ENCODE measurements at regions not wholly inside any gene's neighbourhood (a gene's known extent, or its start where the extent isn't known, plus 50 kb on each side); places are given as distances from the start of the nearest gene placed in this dataset.

GRCh38 chr10:111801841-111802240 lies 381.7 kb downstream of the GPAM start:
- CTCF ChIA-PET = no interaction called here
- DNase-seq (ENCODE audit: low spot score) (no peak), ATAC-seq (peak; percentile 62; the same call in 1 of the 2 replicates)
- Mint-ChIP-seq H3K9me3 (peaks cover 18% of the 10 kb centered on the region), H3K27ac (no peak overlapping the region), H3K27me3 (ENCODE audit: low read depth) (no peaks in the 10 kb centered on the region), H3K36me3 (no peaks in the 10 kb centered on the region; the same call in 1 of the 2 replicates), H3K4me1 (no peaks in the 10 kb centered on the region), H3K4me3 (no peak overlapping the region)
- POLR2A ChIA-PET = interaction anchor here (1.0 kb wide), 1 partner anchor 35 kb away, joined by 3 read pairs; no protein-coding TSS in a partner anchor
- TF ChIP-seq TEAD1 (CRISPR knock-in tag; IDR thresholded peaks at IDR 0.05) (no peak), NR1H2 (CRISPR knock-in tag; IDR thresholded peaks at IDR 0.05) (no peak), AR (CRISPR knock-in tag; IDR thresholded peaks at IDR 0.05) (no peak), NR3C1 (CRISPR knock-in tag; conservative IDR thresholded peaks at IDR 0.05; ENCODE audit: low read depth) (no peak), SOX15 (CRISPR knock-in tag; IDR thresholded peaks at IDR 0.05) (no peak), ATF3 (CRISPR knock-in tag; conservative IDR thresholded peaks at IDR 0.05) (no peak), NFYB (CRISPR knock-in tag; conservative IDR thresholded peaks at IDR 0.05; ENCODE audit: low read depth) (no peak), MYBL2 (CRISPR knock-in tag; IDR thresholded peaks at IDR 0.05) (no peak), OVOL2 (CRISPR knock-in tag; IDR thresholded peaks at IDR 0.05; ENCODE audit: borderline replicate concordance) (no peak), ZNF232 (CRISPR knock-in tag; IDR thresholded peaks at IDR 0.05) (no peak), GRHL2 (CRISPR knock-in tag; IDR thresholded peaks at IDR 0.05; ENCODE audit: insufficient replicate concordance, severe bottlenecking) (no peak), CDX4 (CRISPR knock-in tag; IDR thresholded peaks at IDR 0.05; ENCODE audit: borderline replicate concordance) (no peak), AFF4 (CRISPR knock-in tag; IDR thresholded peaks at IDR 0.05; ENCODE audit: borderline replicate concordance) (no peak), TEAD4 (CRISPR knock-in tag; IDR thresholded peaks at IDR 0.05) (no peak), ZNF423 (CRISPR knock-in tag; IDR thresholded peaks at IDR 0.05) (no peak), ELF4 (CRISPR knock-in tag; IDR thresholded peaks at IDR 0.05; ENCODE audit: low read depth) (no peak), PRRX2 (CRISPR knock-in tag; IDR thresholded peaks at IDR 0.05) (no peak)
- TF ChIP-seq, protein P1, sequence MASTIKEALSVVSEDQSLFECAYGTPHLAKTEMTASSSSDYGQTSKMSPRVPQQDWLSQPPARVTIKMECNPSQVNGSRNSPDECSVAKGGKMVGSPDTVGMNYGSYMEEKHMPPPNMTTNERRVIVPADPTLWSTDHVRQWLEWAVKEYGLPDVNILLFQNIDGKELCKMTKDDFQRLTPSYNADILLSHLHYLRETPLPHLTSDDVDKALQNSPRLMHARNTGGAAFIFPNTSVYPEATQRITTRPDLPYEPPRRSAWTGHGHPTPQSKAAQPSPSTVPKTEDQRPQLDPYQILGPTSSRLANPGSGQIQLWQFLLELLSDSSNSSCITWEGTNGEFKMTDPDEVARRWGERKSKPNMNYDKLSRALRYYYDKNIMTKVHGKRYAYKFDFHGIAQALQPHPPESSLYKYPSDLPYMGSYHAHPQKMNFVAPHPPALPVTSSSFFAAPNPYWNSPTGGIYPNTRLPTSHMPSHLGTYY (CRISPR knock-in tag; IDR thresholded peaks at IDR 0.05) = no peak

DNA sequence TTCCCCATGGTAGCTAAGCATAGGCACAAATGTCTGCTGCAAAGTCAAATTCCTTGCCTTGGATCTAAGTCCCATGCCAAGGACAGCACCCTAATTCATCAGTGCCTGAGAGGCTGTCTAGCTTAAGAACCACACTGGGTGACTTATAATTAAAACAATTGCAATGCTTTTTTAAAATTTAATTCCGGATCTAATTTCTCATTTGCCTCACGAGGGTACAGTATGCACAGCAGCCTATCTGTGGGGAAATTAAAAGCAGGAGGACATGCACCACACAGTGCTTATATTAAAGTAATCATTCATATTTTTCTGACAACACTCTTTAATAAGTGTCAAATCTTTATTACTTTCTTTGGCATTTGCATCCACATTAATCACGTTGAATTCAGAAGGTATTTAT lies 378.8 kb downstream of the GPAM start:
- H3K4me1 Mint-ChIP-seq = no peaks in the 10 kb centered on the region
- POLR2A ChIA-PET = interaction anchor here (0.8 kb wide), 1 partner anchor 17 kb away, joined by 4 read pairs; no protein-coding TSS in a partner anchor
- no peak overlapping the region for H3K27ac Mint-ChIP-seq
- no peaks in the 10 kb centered on the region for H3K9me3 Mint-ChIP-seq
- H3K4me3 Mint-ChIP-seq = no peak overlapping the region
- H3K36me3 Mint-ChIP-seq = no peaks in the 10 kb centered on the region
- DNase-seq (ENCODE audit: low spot score) (no peak), ATAC-seq (no peak)
- CTCF ChIA-PET = no interaction called here
- H3K27me3 Mint-ChIP-seq (ENCODE audit: low read depth) = no peaks in the 10 kb centered on the region
- TF ChIP-seq ZSCAN18 (CRISPR knock-in tag; IDR thresholded peaks at IDR 0.05) = no peak
- TF ChIP-seq NR2C2 (CRISPR knock-in tag; IDR thresholded peaks at IDR 0.05) = no peak
- TF ChIP-seq TEAD4 (CRISPR knock-in tag; IDR thresholded peaks at IDR 0.05) = no peak
- TF ChIP-seq ZNF423 (CRISPR knock-in tag; IDR thresholded peaks at IDR 0.05) = no peak
- TF ChIP-seq, protein P2, sequence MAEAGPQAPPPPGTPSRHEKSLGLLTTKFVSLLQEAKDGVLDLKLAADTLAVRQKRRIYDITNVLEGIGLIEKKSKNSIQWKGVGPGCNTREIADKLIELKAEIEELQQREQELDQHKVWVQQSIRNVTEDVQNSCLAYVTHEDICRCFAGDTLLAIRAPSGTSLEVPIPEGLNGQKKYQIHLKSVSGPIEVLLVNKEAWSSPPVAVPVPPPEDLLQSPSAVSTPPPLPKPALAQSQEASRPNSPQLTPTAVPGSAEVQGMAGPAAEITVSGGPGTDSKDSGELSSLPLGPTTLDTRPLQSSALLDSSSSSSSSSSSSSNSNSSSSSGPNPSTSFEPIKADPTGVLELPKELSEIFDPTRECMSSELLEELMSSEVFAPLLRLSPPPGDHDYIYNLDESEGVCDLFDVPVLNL (CRISPR knock-in tag; IDR thresholded peaks at IDR 0.05; ENCODE audit: borderline replicate concordance, low read depth) = no peak
- TF ChIP-seq, protein P3, sequence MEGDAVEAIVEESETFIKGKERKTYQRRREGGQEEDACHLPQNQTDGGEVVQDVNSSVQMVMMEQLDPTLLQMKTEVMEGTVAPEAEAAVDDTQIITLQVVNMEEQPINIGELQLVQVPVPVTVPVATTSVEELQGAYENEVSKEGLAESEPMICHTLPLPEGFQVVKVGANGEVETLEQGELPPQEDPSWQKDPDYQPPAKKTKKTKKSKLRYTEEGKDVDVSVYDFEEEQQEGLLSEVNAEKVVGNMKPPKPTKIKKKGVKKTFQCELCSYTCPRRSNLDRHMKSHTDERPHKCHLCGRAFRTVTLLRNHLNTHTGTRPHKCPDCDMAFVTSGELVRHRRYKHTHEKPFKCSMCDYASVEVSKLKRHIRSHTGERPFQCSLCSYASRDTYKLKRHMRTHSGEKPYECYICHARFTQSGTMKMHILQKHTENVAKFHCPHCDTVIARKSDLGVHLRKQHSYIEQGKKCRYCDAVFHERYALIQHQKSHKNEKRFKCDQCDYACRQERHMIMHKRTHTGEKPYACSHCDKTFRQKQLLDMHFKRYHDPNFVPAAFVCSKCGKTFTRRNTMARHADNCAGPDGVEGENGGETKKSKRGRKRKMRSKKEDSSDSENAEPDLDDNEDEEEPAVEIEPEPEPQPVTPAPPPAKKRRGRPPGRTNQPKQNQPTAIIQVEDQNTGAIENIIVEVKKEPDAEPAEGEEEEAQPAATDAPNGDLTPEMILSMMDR (IDR thresholded peaks at IDR 0.05) = no peak
- TF ChIP-seq OVOL2 (CRISPR knock-in tag; IDR thresholded peaks at IDR 0.05; ENCODE audit: borderline replicate concordance) = no peak
- no peak for TF ChIP-seq ESRRA (CRISPR knock-in tag; IDR thresholded peaks at IDR 0.05; ENCODE audit: borderline replicate concordance)

Measured in WTC11 (cell line).